Activated naive CD4-positive, alpha-beta T cell (primary cell): ENCODE measurements at regions not wholly inside any gene's neighbourhood (a gene's known extent, or its start where the extent isn't known, plus 50 kb on each side); places are given as distances from the start of the nearest gene placed in this dataset.

Source experiments
- DNase-seq, 4 experiments: peaks; one replicate each; lab custom pipeline; 2025; lab: John Stamatoyannopoulos, UW

- no peak for DNase-seq
Observed at GRCh38 chr13:73751290-73751689, 382.9 kb downstream of the KLF12 start.

- DNase-seq = no peak
Observed at GRCh38 chr13:73748404-73748803, 385.8 kb downstream of the KLF12 start.

- DNase-seq = no peak
Observed at GRCh38 chr13:73745190-73745589, 389.0 kb downstream of the KLF12 start.

GRCh38 chr13:73742982-73743381, 391.2 kb downstream of the KLF12 start:
- no peak for DNase-seq

GRCh38 chr13:73741742-73742141, 392.5 kb downstream of the KLF12 start:
- DNase-seq = no peak

GRCh38 chr13:73741111-73741510, 393.1 kb downstream of the KLF12 start:
- DNase-seq = no peak

GRCh38 chr13:73740666-73741065, 393.5 kb downstream of the KLF12 start:
- no peak for DNase-seq

GRCh38 chr13:73739394-73739793, 394.8 kb downstream of the KLF12 start:
- no peak for DNase-seq

- no peak for DNase-seq
Observed at GRCh38 chr13:73738626-73739025, 395.6 kb downstream of the KLF12 start.

GRCh38 chr13:73737214-73737613, 397.0 kb downstream of the KLF12 start:
- no peak for DNase-seq

GRCh38 chr13:73733706-73734105, 400.5 kb downstream of the KLF12 start:
- no peak for DNase-seq

- no peak for DNase-seq
Observed at GRCh38 chr13:73732350-73732749, 401.9 kb downstream of the KLF12 start.

GRCh38 chr13:73731564-73731963, 402.6 kb downstream of the KLF12 start:
- no peak for DNase-seq

GRCh38 chr13:73730014-73730413, 404.2 kb downstream of the KLF12 start:
- DNase-seq = no peak

- DNase-seq = no peak
Observed at GRCh38 chr13:73729046-73729445, 405.2 kb downstream of the KLF12 start.

GRCh38 chr13:73722120-73722519, 412.1 kb downstream of the KLF12 start:
- no peak for DNase-seq

GRCh38 chr13:73721571-73721970, 412.6 kb downstream of the KLF12 start:
- DNase-seq = no peak

GRCh38 chr13:73720216-73720840, 413.9 kb downstream of the KLF12 start:
- no peak for DNase-seq

- no peak for DNase-seq
Observed at GRCh38 chr13:73718246-73718645, 416.0 kb downstream of the KLF12 start.

- DNase-seq = no peak
Observed at GRCh38 chr13:73717632-73718031, 416.6 kb downstream of the KLF12 start.

GRCh38 chr13:73715911-73716510, 418.2 kb downstream of the KLF12 start:
- DNase-seq = no peak

GRCh38 chr13:73715114-73715910, 418.9 kb downstream of the KLF12 start:
- DNase-seq = peak in 1 of 4 experiments; percentile 9

GRCh38 chr13:73714522-73714921, 419.7 kb downstream of the KLF12 start:
- no peak for DNase-seq
